Stimulated activated CD8-positive, alpha-beta memory T cell treated with anti-CD3 and anti-CD28 coated beads, Interleukin-7, amount 100 ng/mL, for 1 hour (primary cell): ENCODE measurements at regions not wholly inside any gene's neighbourhood (a gene's known extent, or its start where the extent isn't known, plus 50 kb on each side); places are given as distances from the start of the nearest gene placed in this dataset.
"Not testable (repeated sequence)": the region's sequence is repeated elsewhere in the genome, so short reads cannot be mapped to it uniquely, and the experiment has no call there.

Experiments
- DNase-seq, 2 donors: peaks; one replicate each; pipeline ENCODE4 v3.0.0-alpha.2; 2020; ENCODE audit warnings: low read depth in 2 of 2

GRCh38 chr1:30010506-30011106 lies 712.8 kb downstream of the MATN1 start:
- no peak for DNase-seq

- no peak for DNase-seq
These were observed 713.7 kb downstream of the MATN1 start for GRCh38 chr1:30009720-30010119.

- DNase-seq: no peak
These were observed 714.3 kb downstream of the MATN1 start for GRCh38 chr1:30008998-30009657.

GRCh38 chr1:30008372-30008997 lies 714.9 kb downstream of the MATN1 start:
- DNase-seq: no peak

GRCh38 chr1:30005972-30006619 lies 717.3 kb downstream of the MATN1 start:
- DNase-seq: no peak

DNA sequence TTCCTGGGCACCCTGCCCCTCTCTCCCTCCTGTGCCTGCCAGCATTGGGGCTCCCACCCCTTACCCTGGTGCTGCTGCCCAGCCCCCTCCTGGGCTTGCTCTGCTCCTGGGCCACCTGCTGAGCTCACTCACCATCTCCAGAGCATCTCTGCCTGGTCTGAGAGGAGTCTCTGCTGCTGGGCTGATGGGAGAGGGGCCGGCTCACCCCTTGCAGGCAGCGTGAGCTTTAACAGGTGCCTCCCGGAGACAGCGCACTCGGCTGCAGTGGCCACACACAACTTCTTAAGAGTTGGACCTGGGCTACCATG lies 721.7 kb downstream of the MATN1 start:
- no peak for DNase-seq

GRCh38 chr1:30001011-30001731 lies 722.2 kb downstream of the MATN1 start:
- DNase-seq: no peak

- no peak for DNase-seq
These were observed 723.1 kb downstream of the MATN1 start for GRCh38 chr1:30000266-30000665.

- no peak for DNase-seq
These were observed 723.8 kb downstream of the MATN1 start for GRCh38 chr1:29999595-29999994.

GRCh38 chr1:29998686-29999085 lies 724.7 kb downstream of the MATN1 start:
- no peak for DNase-seq

GRCh38 chr1:29997818-29998217 lies 725.6 kb downstream of the MATN1 start:
- not testable (repeated sequence) for DNase-seq

DNA sequence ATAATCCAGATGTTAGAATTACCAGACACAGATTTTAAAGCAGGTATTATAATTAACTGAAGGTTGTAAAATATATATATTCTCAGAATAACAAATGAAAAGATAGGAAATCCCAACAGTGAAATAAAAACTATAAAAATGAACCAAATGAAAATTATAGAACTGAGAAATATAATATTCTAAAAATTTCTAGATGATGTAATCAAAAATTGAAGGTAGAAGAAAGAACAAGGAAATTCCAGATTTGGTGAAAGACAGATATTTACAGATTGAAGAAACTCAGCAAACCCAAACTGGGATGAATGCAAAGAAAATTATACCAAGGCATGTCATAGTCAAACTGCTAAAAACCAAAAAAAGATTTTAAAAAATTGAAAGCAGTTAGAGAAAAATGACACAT lies 729.4 kb downstream of the MATN1 start:
- DNase-seq: no peak

GRCh38 chr1:29991815-29992214 lies 731.6 kb downstream of the MATN1 start:
- DNase-seq: no peak

DNA sequence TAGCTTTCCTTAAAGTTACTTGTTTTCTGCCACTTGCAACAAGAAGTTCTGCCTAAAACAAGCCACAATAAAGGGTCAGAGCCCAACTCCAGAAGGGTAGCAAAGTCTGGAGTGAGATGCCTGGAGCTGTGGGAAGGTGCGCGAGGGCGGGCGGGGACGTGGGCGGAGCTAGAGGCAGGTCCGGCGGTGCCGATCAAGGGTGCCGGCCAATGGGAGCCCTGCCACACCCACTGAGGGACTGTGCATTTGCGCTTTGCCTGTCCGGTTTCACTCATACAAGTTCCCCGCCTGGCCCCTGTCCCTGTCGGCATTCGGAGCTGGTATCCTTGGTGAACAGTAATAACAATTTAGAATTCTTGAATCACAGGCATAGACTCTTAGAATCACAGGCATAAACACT lies 732.4 kb downstream of the MATN1 start:
- DNase-seq: no peak

DNA sequence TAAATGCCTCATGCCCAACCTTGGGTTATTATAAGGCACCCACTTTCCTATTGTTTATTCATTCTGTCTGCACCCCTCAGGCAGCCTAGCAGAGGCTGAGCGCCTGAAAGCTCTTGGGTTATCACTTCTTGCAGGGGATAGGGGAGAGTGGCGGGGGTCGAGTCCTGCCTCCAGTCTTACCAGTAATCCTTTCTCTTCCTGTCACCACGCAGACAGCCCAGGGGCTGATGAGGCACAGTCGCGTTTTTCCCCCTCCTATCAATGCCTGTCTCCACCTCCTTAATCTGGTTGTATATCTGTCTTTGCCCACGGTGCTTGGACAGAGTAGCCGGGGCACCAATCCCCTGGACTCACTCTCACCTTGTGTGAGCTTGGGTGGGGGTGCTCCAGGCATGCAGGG lies 733.1 kb downstream of the MATN1 start:
- DNase-seq: no peak

DNA sequence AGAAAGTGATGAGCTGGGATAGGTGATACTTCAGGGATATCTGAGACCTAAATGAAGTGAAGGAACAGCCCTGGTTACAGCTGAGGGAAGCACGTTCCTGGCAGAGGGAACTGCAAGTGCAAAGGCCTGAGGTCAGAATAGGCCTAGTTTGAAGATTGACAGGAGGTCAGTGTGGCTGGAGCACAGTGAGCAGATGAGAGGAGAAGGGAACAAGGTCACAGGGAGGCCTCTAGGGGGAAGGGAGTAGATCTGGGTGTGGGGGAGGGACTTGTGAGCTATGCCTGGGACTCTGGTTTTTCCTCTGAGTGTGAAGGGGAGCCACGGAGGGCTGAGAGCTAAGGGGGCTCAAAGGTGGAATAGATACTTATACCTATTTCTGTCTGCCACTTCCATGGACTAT lies 736.4 kb downstream of the MATN1 start:
- DNase-seq: no peak

DNA sequence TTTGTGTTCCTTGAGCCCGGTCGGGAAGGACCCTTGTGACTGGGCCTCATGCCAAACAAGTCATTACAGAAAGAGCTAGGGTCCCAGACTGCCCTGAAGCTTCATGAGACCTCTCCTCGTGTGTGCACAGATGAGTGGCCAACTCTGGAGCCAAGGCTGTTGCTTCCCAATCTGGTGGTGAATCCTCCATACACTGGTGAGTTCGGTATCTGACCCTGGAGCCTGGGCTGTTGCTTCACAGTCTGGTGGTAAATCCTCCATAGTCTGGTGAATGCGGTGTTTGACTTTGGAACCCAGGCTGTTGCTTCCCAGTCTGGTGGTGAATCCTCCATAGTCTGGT lies 737.8 kb downstream of the MATN1 start:
- DNase-seq: no peak

- no peak for DNase-seq
These were observed 738.4 kb downstream of the MATN1 start for GRCh38 chr1:29984862-29985605.

GRCh38 chr1:29984166-29984861 lies 739.1 kb downstream of the MATN1 start:
- no peak for DNase-seq

DNA sequence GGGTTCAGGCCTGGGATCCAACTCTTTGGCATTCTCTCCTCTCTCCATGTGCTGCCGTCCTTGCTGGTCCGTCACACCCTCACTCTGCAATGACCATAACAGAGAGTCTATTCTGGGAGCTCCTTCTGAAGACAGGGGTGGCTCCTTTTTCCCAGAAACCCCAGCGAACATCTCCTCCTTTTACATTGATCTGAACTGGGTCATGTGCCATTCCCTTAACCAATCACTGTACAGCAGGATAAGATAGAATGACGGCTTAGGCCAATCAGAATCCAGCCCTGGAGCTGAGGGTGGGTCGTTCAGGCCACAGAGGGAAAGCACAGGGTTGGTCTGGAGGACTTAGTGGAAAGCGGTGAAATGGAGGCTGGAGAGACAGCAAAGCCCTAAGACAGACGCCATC lies 740.1 kb downstream of the MATN1 start:
- no peak for DNase-seq

GRCh38 chr1:29981586-29982239 lies 741.7 kb downstream of the MATN1 start:
- DNase-seq: no peak
